ENCODE measurements at regions not wholly inside any gene's neighbourhood (a gene's known extent, or its start where the extent isn't known, plus 50 kb on each side); places are given as distances from the start of the nearest gene placed in this dataset.

- no peak overlapping the region for H3K9ac ChIP-seq (ENCODE audit: insufficient read depth, low read length)
- H3K4me3 ChIP-seq (replicated peaks in 1 of 4; ENCODE audit: control extremely low read depth in 1 of 4, insufficient read depth in 1 of 4, low read depth in 3 of 4, low read length in 4 of 4), result no peak overlapping the region
- no peaks in the 10 kb centered on the region for H3K79me2 ChIP-seq (ENCODE audit: control insufficient read depth, insufficient read depth, low read length)
- H3K36me3 ChIP-seq (ENCODE audit: control insufficient read depth, insufficient read depth, low read length), result no peaks in the 10 kb centered on the region
- no peaks in the 10 kb centered on the region for H3K9me3 ChIP-seq (ENCODE audit: control insufficient read depth, insufficient read depth, low read depth, low read length)
- no peak for DNase-seq (ENCODE audit: low read depth in 2 of 2)
- H3K4me2 ChIP-seq (ENCODE audit: extremely low read depth, insufficient read depth, low read length), result no peak overlapping the region
- no peaks in the 10 kb centered on the region for H3K4me1 ChIP-seq (ENCODE audit: control insufficient read depth, extremely low read depth, insufficient read depth, low read length)
- H4K20me1 ChIP-seq (ENCODE audit: control insufficient read depth, extremely low read depth, insufficient read depth, low read length), result no peaks in the 10 kb centered on the region
- no peak overlapping the region for H3K27ac ChIP-seq (ENCODE audit: insufficient read depth, low read length)
- no peaks in the 10 kb centered on the region for H3K27me3 ChIP-seq (ENCODE audit: control insufficient read depth, insufficient read depth, low read length)
- H2AFZ ChIP-seq (ENCODE audit: low read length), result no peak overlapping the region
- TF ChIP-seq, protein P1, sequence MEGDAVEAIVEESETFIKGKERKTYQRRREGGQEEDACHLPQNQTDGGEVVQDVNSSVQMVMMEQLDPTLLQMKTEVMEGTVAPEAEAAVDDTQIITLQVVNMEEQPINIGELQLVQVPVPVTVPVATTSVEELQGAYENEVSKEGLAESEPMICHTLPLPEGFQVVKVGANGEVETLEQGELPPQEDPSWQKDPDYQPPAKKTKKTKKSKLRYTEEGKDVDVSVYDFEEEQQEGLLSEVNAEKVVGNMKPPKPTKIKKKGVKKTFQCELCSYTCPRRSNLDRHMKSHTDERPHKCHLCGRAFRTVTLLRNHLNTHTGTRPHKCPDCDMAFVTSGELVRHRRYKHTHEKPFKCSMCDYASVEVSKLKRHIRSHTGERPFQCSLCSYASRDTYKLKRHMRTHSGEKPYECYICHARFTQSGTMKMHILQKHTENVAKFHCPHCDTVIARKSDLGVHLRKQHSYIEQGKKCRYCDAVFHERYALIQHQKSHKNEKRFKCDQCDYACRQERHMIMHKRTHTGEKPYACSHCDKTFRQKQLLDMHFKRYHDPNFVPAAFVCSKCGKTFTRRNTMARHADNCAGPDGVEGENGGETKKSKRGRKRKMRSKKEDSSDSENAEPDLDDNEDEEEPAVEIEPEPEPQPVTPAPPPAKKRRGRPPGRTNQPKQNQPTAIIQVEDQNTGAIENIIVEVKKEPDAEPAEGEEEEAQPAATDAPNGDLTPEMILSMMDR (conservative IDR thresholded peaks at IDR 0.05 in 1 of 2, IDR thresholded peaks at IDR 0.05 in 1 of 2; ENCODE audit: low read depth in 1 of 2, low read length in 2 of 2), result no peak
- TF ChIP-seq EZH2 (IDR thresholded peaks at IDR 0.05; ENCODE audit: low read length, missing control alignments), result no peak
These were observed 226.9 kb upstream of the CHRNA7 start for GRCh38 chr15:31803388-31803884.

- H3K36me3 ChIP-seq (ENCODE audit: control insufficient read depth, insufficient read depth, low read length), result no peaks in the 10 kb centered on the region
These were observed 225.1 kb upstream of the CHRNA7 start for GRCh38 chr15:31805090-31805662.

GRCh38 chr15:31806106-31806505 is 224.2 kb upstream of the CHRNA7 start:
- Histone ChIP-seq H2AFZ (ENCODE audit: low read length) (no peak overlapping the region), H4K20me1 (ENCODE audit: control insufficient read depth, extremely low read depth, insufficient read depth, low read length) (no peaks in the 10 kb centered on the region), H3K4me3 (replicated peaks in 1 of 4; ENCODE audit: control extremely low read depth in 1 of 4, insufficient read depth in 1 of 4, low read depth in 3 of 4, low read length in 4 of 4) (no peak overlapping the region), H3K4me1 (ENCODE audit: control insufficient read depth, extremely low read depth, insufficient read depth, low read length) (no peaks in the 10 kb centered on the region), H3K9me3 (ENCODE audit: control insufficient read depth, insufficient read depth, low read depth, low read length) (no peaks in the 10 kb centered on the region), H3K4me2 (ENCODE audit: extremely low read depth, insufficient read depth, low read length) (no peak overlapping the region), H3K27me3 (ENCODE audit: control insufficient read depth, insufficient read depth, low read length) (no peaks in the 10 kb centered on the region), H3K27ac (ENCODE audit: insufficient read depth, low read length) (no peak overlapping the region), H3K9ac (ENCODE audit: insufficient read depth, low read length) (no peak overlapping the region), H3K36me3 (ENCODE audit: control insufficient read depth, insufficient read depth, low read length) (no peaks in the 10 kb centered on the region), H3K79me2 (ENCODE audit: control insufficient read depth, insufficient read depth, low read length) (no peaks in the 10 kb centered on the region)
- no peak for DNase-seq (ENCODE audit: low read depth in 2 of 2)
- TF ChIP-seq, protein P1 (conservative IDR thresholded peaks at IDR 0.05 in 1 of 2, IDR thresholded peaks at IDR 0.05 in 1 of 2; ENCODE audit: low read depth in 1 of 2, low read length in 2 of 2), result no peak
- TF ChIP-seq EZH2 (IDR thresholded peaks at IDR 0.05; ENCODE audit: low read length, missing control alignments), result no peak

More at GRCh38 chr15:31805090-31805662, 225.1 kb upstream of the CHRNA7 start:
- Histone ChIP-seq H3K9me3 (ENCODE audit: control insufficient read depth, insufficient read depth, low read depth, low read length) (no peaks in the 10 kb centered on the region), H3K27me3 (ENCODE audit: control insufficient read depth, insufficient read depth, low read length) (no peaks in the 10 kb centered on the region), H4K20me1 (ENCODE audit: control insufficient read depth, extremely low read depth, insufficient read depth, low read length) (no peaks in the 10 kb centered on the region), H3K9ac (ENCODE audit: insufficient read depth, low read length) (no peak overlapping the region), H3K4me2 (ENCODE audit: extremely low read depth, insufficient read depth, low read length) (no peak overlapping the region), H3K4me1 (ENCODE audit: control insufficient read depth, extremely low read depth, insufficient read depth, low read length) (no peaks in the 10 kb centered on the region), H3K79me2 (ENCODE audit: control insufficient read depth, insufficient read depth, low read length) (no peaks in the 10 kb centered on the region), H3K4me3 (replicated peaks in 1 of 4; ENCODE audit: control extremely low read depth in 1 of 4, insufficient read depth in 1 of 4, low read depth in 3 of 4, low read length in 4 of 4) (no peak overlapping the region), H3K27ac (ENCODE audit: insufficient read depth, low read length) (no peak overlapping the region), H2AFZ (ENCODE audit: low read length) (no peak overlapping the region)
- TF ChIP-seq, protein P1 (conservative IDR thresholded peaks at IDR 0.05 in 1 of 2, IDR thresholded peaks at IDR 0.05 in 1 of 2; ENCODE audit: low read depth in 1 of 2, low read length in 2 of 2), result no peak
- TF ChIP-seq EZH2 (IDR thresholded peaks at IDR 0.05; ENCODE audit: low read length, missing control alignments), result no peak
- DNase-seq (ENCODE audit: low read depth in 2 of 2), result no peak
